ENCODE measurements at regions not wholly inside any gene's neighbourhood (a gene's known extent, or its start where the extent isn't known, plus 50 kb on each side); places are given as distances from the start of the nearest gene placed in this dataset.

- ATAC-seq (no peak), DNase-seq (no peak)
- intact Hi-C loops (cut with DNase I): no loop called here
- H3K9me3 ChIP-seq: no peaks in the 10 kb centered on the region
- no peak for TF ChIP-seq CTCF (IDR thresholded peaks at IDR 0.05)
- TF ChIP-seq POLR2A (IDR thresholded peaks at IDR 0.05): no peak
- H3K4me3 ChIP-seq: no peak overlapping the region
- H3K27me3 ChIP-seq: no peaks in the 10 kb centered on the region
- no peak overlapping the region for H3K27ac ChIP-seq
- H3K4me1 ChIP-seq: no peaks in the 10 kb centered on the region
- WGBS (ENCODE audit: insufficient coverage, low coverage, low lambda C conversion rate, missing lambda C conversion rate): 58% methylated on average over 6 of the region's 6 CpGs
- H3K36me3 ChIP-seq: no peaks in the 10 kb centered on the region
Measured at GRCh38 chr9:19615036-19615624, 173.7 kb downstream of the SLC24A2 start.

- ATAC-seq: no peak
- no peaks in the 10 kb centered on the region for H3K4me1 ChIP-seq
- no peak overlapping the region for H3K4me3 ChIP-seq
- TF ChIP-seq POLR2A (IDR thresholded peaks at IDR 0.05): no peak
- TF ChIP-seq CTCF (IDR thresholded peaks at IDR 0.05): no peak
- H3K27ac ChIP-seq: no peak overlapping the region
- no peaks in the 10 kb centered on the region for H3K36me3 ChIP-seq
- intact Hi-C loops (cut with DNase I): no loop called here
- H3K27me3 ChIP-seq: no peaks in the 10 kb centered on the region
- no peak for DNase-seq
- no peaks in the 10 kb centered on the region for H3K9me3 ChIP-seq
Measured at GRCh38 chr9:19614294-19614693, 174.5 kb downstream of the SLC24A2 start.

GRCh38 chr9:19600538-19600937 is 188.3 kb downstream of the SLC24A2 start:
- DNase-seq (no peak), ATAC-seq (no peak)
- no peak overlapping the region for H3K4me3 ChIP-seq
- intact Hi-C loops (cut with DNase I): no loop called here
- TF ChIP-seq POLR2A (IDR thresholded peaks at IDR 0.05) (no peak), CTCF (IDR thresholded peaks at IDR 0.05) (no peak)
- no peaks in the 10 kb centered on the region for H3K36me3 ChIP-seq
- WGBS (ENCODE audit: insufficient coverage, low coverage, low lambda C conversion rate, missing lambda C conversion rate): 53% methylated on average over 2 of the region's 2 CpGs
- no peak overlapping the region for H3K27ac ChIP-seq
- no peaks in the 10 kb centered on the region for H3K4me1 ChIP-seq
- H3K27me3 ChIP-seq: no peaks in the 10 kb centered on the region
- H3K9me3 ChIP-seq: no peaks in the 10 kb centered on the region

GRCh38 chr9:19598722-19599121 is 189.9 kb downstream of the ACER2 start:
- no peak overlapping the region for H3K27ac ChIP-seq
- no peak for TF ChIP-seq POLR2A (IDR thresholded peaks at IDR 0.05)
- TF ChIP-seq CTCF (IDR thresholded peaks at IDR 0.05): no peak
- H3K27me3 ChIP-seq: no peaks in the 10 kb centered on the region
- intact Hi-C loops (cut with DNase I): no loop called here
- no peak for ATAC-seq
- H3K4me1 ChIP-seq: no peaks in the 10 kb centered on the region
- no peaks in the 10 kb centered on the region for H3K36me3 ChIP-seq
- H3K9me3 ChIP-seq: no peaks in the 10 kb centered on the region
- WGBS (ENCODE audit: insufficient coverage, low coverage, low lambda C conversion rate, missing lambda C conversion rate): 71% methylated on average over 2 of the region's 2 CpGs
- H3K4me3 ChIP-seq: no peak overlapping the region
- no peak for DNase-seq

- intact Hi-C loops (cut with DNase I): no loop called here
- 54% methylated on average over 4 of the region's 4 CpGs for WGBS (ENCODE audit: insufficient coverage, low coverage, low lambda C conversion rate, missing lambda C conversion rate)
- Histone ChIP-seq H3K27ac (no peak overlapping the region), H3K9me3 (no peaks in the 10 kb centered on the region), H3K4me1 (no peaks in the 10 kb centered on the region), H3K4me3 (no peak overlapping the region), H3K36me3 (no peaks in the 10 kb centered on the region), H3K27me3 (no peaks in the 10 kb centered on the region)
- no peak for ATAC-seq
- TF ChIP-seq POLR2A (IDR thresholded peaks at IDR 0.05): no peak
- no peak for TF ChIP-seq CTCF (IDR thresholded peaks at IDR 0.05)
- DNase-seq: no peak
Measured at GRCh38 chr9:19597176-19597575, 188.4 kb downstream of the ACER2 start.

Measured in right lobe of liver (tissue), 6 donors.